ENCODE measurements at regions not wholly inside any gene's neighbourhood (a gene's known extent, or its start where the extent isn't known, plus 50 kb on each side); places are given as distances from the start of the nearest gene placed in this dataset.

GRCh38 chr2:3073041-3073595 lies 304.5 kb downstream of the EIPR1 start:
- TF ChIP-seq EP300 (IDR thresholded peaks at IDR 0.05; ENCODE audit: low read depth) (no peak), POLR2AphosphoS5 (IDR thresholded peaks at IDR 0.05) (no peak), POLR2A (IDR thresholded peaks at IDR 0.05) (no peak)
- TF ChIP-seq, protein P1, sequence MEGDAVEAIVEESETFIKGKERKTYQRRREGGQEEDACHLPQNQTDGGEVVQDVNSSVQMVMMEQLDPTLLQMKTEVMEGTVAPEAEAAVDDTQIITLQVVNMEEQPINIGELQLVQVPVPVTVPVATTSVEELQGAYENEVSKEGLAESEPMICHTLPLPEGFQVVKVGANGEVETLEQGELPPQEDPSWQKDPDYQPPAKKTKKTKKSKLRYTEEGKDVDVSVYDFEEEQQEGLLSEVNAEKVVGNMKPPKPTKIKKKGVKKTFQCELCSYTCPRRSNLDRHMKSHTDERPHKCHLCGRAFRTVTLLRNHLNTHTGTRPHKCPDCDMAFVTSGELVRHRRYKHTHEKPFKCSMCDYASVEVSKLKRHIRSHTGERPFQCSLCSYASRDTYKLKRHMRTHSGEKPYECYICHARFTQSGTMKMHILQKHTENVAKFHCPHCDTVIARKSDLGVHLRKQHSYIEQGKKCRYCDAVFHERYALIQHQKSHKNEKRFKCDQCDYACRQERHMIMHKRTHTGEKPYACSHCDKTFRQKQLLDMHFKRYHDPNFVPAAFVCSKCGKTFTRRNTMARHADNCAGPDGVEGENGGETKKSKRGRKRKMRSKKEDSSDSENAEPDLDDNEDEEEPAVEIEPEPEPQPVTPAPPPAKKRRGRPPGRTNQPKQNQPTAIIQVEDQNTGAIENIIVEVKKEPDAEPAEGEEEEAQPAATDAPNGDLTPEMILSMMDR (IDR thresholded peaks at IDR 0.05) = no peak
- Histone ChIP-seq H3K4me1 (no peaks in the 10 kb centered on the region), H3K27me3 (no peaks in the 10 kb centered on the region), H3K4me3 (no peak overlapping the region), H3K27ac (no peak overlapping the region), H3K36me3 (no peaks in the 10 kb centered on the region), H3K9me3 (no peaks in the 10 kb centered on the region)
- in situ Hi-C loops (cut with MboI; ENCODE audit: low pct_ligation_motif_present in 1 of 4, low pct_unique_long_range_greater_than_20kb in 1 of 4, low sequenced_read_pairs in 3 of 4) (no loop called here), intact Hi-C loops (cut with DNase I; ENCODE audit: low total_unique reads) (no loop called here)
- WGBS, 2 donors (ENCODE audit: low coverage in 1 of 2) = 73 to 80% methylated on average over 1 to 13 of the region's 13 CpGs
- DNase-seq = no peak

GRCh38 chr2:3071685-3072263 lies 305.8 kb downstream of the EIPR1 start:
- Histone ChIP-seq H3K27me3 (no peaks in the 10 kb centered on the region), H3K4me3 (no peak overlapping the region), H3K9me3 (no peaks in the 10 kb centered on the region), H3K4me1 (no peaks in the 10 kb centered on the region), H3K27ac (no peak overlapping the region), H3K36me3 (no peaks in the 10 kb centered on the region)
- no peak for DNase-seq
- in situ Hi-C loops (cut with MboI; ENCODE audit: low pct_ligation_motif_present in 1 of 4, low pct_unique_long_range_greater_than_20kb in 1 of 4, low sequenced_read_pairs in 3 of 4) (no loop called here), intact Hi-C loops (cut with DNase I; ENCODE audit: low total_unique reads) (no loop called here)
- TF ChIP-seq EP300 (IDR thresholded peaks at IDR 0.05; ENCODE audit: low read depth) (no peak), POLR2AphosphoS5 (IDR thresholded peaks at IDR 0.05) (no peak), POLR2A (IDR thresholded peaks at IDR 0.05) (no peak)
- TF ChIP-seq, protein P1 (IDR thresholded peaks at IDR 0.05) = no peak
- WGBS, 2 donors (ENCODE audit: low coverage in 1 of 2) = 61 to 83% methylated on average over 3 to 10 of the region's 10 CpGs

DNA sequence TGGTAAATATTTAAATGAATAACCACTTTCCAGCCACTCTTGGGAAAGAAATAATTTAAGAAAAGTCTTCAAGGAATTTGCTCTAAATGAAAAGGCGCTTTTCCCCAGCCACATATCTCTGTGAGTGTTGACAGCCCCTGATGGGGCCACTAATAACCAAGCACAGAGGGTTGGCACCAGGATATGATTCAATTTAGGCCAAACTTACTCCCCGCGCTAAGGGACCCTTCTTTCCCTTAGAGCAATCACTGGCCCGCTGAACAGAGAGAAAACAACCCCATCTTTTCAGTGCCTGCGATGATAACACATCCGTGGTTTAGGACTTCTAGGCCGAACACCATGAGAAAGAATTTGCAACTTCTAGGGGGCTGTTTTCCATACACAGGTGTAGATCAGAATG lies 310.8 kb downstream of the EIPR1 start:
- intact Hi-C loops (cut with DNase I; ENCODE audit: low total_unique reads) = loop anchor here (10.0 kb wide), 1 partner anchor 288 kb away; no protein-coding TSS in a partner anchor
- Histone ChIP-seq H3K27me3 (no peaks in the 10 kb centered on the region), H3K36me3 (no peaks in the 10 kb centered on the region), H3K27ac (no peak overlapping the region), H3K9me3 (no peaks in the 10 kb centered on the region), H3K4me1 (no peaks in the 10 kb centered on the region), H3K4me3 (no peak overlapping the region)
- 89% methylated on average over 4 to 7 of the region's 7 CpGs for WGBS, 2 donors (ENCODE audit: low coverage in 1 of 2)
- no peak for DNase-seq
- in situ Hi-C loops (cut with MboI; ENCODE audit: low pct_ligation_motif_present in 1 of 4, low pct_unique_long_range_greater_than_20kb in 1 of 4, low sequenced_read_pairs in 3 of 4) = no loop called here
- TF ChIP-seq POLR2A (IDR thresholded peaks at IDR 0.05) (no peak), EP300 (IDR thresholded peaks at IDR 0.05; ENCODE audit: low read depth) (no peak), POLR2AphosphoS5 (IDR thresholded peaks at IDR 0.05) (no peak)
- TF ChIP-seq, protein P1 (IDR thresholded peaks at IDR 0.05) = no peak

DNA sequence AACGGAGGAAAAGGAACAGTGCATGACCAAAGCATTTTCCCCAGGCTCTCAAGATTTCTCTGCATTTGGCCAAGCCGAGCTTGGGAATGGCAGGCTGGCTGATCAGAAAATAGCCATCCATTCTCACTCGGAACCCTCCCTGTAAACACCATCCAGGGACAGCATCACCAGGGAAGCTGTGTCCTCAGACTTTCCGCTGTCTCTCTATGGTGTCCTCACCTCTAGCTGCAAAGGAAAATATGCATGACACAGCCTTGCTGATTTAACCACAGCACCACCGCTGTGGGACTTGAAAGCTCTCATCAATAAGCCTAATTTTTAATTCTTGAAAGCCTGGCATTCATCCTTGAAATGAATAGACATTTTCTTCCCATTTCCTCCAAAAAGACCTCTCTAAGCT lies 311.7 kb downstream of the EIPR1 start:
- H3K4me3 ChIP-seq = no peak overlapping the region
- 74 to 80% methylated on average over 3 to 5 of the region's 5 CpGs for WGBS, 2 donors (ENCODE audit: low coverage in 1 of 2)
- H3K27ac ChIP-seq = no peak overlapping the region
- H3K4me1 ChIP-seq = no peaks in the 10 kb centered on the region
- in situ Hi-C loops (cut with MboI; ENCODE audit: low pct_ligation_motif_present in 1 of 4, low pct_unique_long_range_greater_than_20kb in 1 of 4, low sequenced_read_pairs in 3 of 4) (no loop called here), intact Hi-C loops (cut with DNase I; ENCODE audit: low total_unique reads) (loop anchor here (10.0 kb wide), 1 partner anchor 289 kb away; no protein-coding TSS in a partner anchor)
- H3K36me3 ChIP-seq = no peaks in the 10 kb centered on the region
- TF ChIP-seq, protein P1 (IDR thresholded peaks at IDR 0.05) = no peak
- TF ChIP-seq EP300 (IDR thresholded peaks at IDR 0.05; ENCODE audit: low read depth) = no peak
- TF ChIP-seq POLR2A (IDR thresholded peaks at IDR 0.05) = no peak
- H3K9me3 ChIP-seq = no peaks in the 10 kb centered on the region
- no peak for DNase-seq
- no peaks in the 10 kb centered on the region for H3K27me3 ChIP-seq
